Ovary (tissue), 3 donors: ENCODE measurements at regions not wholly inside any gene's neighbourhood (a gene's known extent, or its start where the extent isn't known, plus 50 kb on each side); places are given as distances from the start of the nearest gene placed in this dataset.
"Not testable (repeated sequence)": the region's sequence is repeated elsewhere in the genome, so short reads cannot be mapped to it uniquely, and the experiment has no call there.

Source experiments
- CTCF ChIP-seq, 3 donors: fragments of 450-650 bp in 2 of 3; fragments of 200-600 bp in 1 of 3; IDR thresholded peaks; one replicate each; pipeline versions ENCODE4 v1.5.1 to v1.8.0; 2016 to 2022; ENCODE audit warnings: antibody characterized with exemption in 3 of 3, mild to moderate bottlenecking in 1 of 3
- POLR2A ChIP-seq: fragments of 450-650 bp; IDR thresholded peaks from one replicate; pipeline ENCODE4 v1.6.1; 2017; ENCODE audit warnings: antibody characterized with exemption, mild to moderate bottlenecking, moderate library complexity
- donor health status: DM: no; HTN: no; CAD: no.

- not testable (repeated sequence) for TF ChIP-seq CTCF (IDR thresholded peaks at IDR 0.05); POLR2A
Measured at GRCh38 chr14:106638786-106639452, 1112.5 kb downstream of the TMEM121 start.
